HUDEP-2 (cell line): ENCODE measurements at regions not wholly inside any gene's neighbourhood (a gene's known extent, or its start where the extent isn't known, plus 50 kb on each side); places are given as distances from the start of the nearest gene placed in this dataset.

Source experiments
- DNase-seq, 76 experiments: peaks; one replicate each; lab custom pipeline; 2025; ENCODE audit not compliant: unreplicated experiment in 76 of 76; lab: John Stamatoyannopoulos, UW

DNA sequence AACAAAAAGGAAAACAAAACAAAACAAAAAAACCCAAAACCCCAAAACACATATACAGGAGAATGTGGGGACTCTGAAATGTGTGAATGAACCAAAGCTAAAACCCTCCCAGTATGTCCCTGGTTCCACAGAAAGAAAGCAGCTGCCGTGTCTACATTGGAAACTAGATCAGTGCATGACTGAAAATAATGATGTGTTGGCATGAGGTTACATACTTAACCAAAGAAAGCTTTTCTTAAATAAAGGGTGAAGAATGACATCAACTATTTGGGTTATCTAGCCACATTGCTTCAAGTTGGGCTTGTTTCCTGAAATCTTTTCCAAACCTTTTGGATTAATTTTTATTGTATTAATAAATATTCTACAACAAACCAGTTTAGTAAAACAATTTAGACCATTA, 91.9 kb upstream of the FN1 start:
- no peak for DNase-seq

DNA sequence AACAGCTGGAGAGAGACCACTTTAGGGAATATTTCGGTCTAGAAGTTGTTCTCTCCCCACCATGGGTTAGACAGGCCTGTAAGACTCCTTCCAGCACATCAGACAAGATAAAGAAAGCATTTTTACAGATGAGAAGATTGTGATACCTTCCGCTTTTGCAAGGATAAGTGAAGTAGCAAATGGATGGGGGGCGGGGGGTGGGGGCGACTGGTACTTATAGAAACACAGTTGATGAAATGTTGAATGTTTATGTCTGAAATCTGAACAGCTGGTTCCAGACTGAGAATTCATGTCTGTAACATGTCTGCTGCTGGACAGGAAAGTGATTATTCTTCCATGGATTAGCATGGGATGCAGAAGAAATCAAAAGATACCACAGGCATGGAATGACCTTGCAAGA, 90.5 kb upstream of the FN1 start:
- no peak for DNase-seq

DNA sequence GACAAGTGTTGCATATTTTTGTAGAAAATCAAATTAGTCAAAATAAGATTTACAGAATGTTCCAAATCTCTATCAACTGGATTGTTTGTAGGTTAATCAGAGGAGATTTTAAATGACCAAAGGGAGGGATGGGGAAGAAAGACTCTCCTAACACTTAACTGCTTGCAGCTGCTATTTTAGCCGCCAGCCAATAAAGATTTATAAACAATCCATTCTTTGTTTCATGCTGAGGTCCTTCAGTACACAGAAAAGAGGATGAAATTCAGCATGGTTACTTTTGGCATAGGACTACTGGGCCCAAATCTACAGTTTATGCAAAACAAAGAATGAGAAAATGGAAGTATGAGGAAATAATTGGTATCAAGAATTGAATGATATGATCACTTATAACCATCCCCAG, 86.4 kb upstream of the FN1 start:
- no peak for DNase-seq

DNA sequence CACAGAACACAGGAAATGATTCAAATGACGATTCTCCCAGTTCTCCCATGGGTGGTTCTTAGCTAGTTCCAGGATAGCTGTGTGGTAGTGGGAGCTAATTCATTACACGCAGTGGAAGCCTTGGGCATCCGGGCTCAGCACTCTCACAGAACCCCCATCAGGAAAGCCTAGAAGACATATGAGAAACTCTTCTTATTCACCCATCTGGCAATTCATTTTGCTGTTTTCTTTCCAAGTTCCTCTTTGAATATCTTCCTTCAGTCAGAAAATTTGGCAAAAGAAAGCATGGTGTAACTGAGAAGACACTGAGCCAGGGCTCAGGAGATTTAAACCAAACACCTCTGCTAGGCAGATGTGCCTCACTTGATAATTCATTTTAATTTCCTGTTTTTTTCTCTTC, 85.2 kb upstream of the FN1 start:
- no peak for DNase-seq

DNA sequence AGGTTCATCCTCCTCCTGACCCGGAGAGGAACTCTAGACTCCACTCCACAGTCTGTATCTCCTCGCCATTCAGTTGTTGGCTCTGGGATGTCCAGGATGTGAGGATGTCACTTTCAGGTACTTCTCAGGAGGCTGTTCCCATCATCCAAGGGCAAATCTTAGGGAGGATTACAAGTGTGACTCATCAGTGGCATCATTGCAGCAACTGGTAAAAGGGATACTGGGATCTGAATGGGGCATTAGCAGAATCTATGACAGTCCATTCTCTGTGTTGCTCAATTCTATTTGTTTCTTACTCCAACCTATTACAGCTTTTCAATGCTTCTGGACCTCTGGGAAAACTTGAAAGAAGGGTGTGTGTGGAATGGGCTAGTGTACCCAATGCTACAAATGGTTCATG, 81.5 kb upstream of the FN1 start:
- no peak for DNase-seq

DNA sequence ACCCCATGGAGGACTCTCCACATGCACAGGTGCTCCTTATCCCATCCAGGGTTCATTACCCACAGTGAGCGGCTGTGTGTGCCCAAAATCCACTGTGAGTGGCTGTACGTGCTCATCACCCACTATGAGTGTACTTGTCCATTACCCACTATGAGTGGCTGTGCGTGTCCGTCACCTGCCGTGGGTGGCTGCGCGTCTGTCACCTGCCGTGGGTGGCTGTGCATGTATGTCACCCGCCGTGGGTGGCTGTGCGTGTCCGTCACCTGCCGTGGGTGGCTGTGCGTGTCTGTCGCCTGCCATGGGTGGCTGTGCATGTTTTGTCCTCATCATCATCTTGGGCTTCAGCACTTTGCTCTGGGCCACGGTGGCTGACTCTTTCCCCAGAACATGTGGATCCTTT, 78.6 kb upstream of the FN1 start:
- no peak for DNase-seq

DNA sequence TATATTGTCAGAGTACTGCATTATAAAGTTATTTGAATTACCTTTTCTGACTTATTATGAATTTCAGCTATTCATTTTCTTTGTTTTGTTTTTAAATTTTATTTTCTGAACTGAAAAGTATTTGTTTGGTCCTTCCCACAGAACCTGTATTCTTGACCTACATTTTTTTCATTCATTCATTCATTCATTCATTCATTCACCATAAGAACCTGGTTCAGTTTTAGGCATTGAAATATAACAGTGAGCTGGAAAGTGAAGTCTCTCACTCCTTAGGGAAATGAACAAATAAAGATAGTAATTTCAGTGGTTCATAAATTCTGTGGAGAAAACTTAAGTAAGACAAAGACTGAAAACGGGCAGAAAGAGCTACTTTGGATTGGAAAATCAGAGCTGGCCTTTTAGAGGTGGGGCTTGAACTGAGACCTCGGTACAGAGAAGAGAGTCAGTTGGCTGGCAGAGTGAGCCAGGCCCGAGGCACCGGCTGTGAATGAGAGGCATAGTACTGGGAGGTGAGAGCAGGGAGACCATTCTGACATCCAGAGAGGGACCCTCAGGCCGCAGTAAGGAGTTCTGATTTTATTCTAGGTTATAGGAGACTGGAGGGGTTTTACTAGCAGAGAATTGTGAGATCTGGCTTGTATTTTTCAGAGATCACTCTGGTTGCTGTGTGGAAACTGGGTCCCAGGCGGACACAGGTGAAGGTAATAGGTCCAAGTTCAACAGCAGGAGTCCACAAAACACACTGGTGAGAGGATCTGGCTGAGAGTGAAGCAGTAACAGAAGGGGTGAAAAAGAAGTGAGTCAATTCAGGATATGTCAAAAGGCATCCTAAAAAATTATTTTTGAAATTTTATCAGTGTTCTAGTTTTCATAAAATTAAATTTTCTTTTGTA, 75.8 kb upstream of the FN1 start:
- DNase-seq = no peak

DNA sequence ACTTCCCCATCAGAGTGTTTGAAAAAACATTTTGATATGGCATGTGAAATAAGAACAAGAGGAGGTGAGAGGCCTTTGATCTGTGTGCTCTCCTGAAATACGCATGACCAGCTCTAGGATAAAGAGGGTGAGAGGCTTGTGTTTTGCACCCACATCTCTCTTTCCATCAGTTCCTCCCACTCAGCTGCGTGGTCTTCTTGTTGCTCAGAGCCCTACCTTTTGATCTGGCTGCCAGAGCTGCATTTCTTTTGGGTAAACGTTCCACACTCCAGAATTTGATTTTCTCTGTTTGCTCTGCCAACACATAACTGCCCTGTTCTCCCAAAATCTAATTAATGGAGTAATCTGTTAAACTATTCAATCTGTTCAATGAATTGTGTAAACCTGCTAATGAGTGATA, 72.0 kb upstream of the FN1 start:
- DNase-seq = no peak

DNA sequence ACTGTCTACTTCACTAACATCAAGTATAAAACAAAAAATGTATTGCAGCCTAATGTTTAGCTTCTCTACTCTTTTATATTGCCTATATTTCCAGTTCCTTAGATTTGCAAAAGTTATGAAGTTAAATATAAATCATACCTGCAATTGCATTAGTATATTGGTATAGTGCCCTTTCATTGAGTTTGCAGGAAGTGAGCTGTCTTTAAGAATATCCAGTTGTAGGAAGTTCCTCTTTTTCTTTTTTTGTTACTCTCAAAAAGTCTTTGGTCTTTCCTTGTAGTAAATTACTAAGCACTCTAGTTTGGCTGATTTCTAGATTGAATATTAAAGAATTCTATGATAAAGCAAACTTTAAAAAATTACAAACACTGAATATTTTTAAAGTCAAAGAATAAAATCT, 71.3 kb upstream of the FN1 start:
- no peak for DNase-seq

DNA sequence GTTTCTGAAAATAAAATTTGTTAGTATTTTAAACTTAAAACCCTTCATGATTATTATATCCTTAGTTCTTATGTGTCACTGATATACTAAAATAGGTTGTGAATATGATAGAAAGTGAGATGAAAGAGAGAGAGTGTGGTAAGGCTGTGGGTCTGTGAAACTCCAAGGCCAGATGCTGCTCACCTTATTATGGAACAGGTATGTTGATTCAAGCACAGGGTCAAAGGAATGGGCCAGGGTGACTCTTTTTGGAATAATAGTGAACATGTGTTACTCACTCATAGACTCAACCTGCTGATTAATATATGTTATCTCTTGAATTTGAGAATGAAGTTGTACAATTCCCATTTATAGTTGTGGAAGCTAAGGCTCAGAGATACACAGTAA, 70.7 kb upstream of the FN1 start:
- DNase-seq = no peak

DNA sequence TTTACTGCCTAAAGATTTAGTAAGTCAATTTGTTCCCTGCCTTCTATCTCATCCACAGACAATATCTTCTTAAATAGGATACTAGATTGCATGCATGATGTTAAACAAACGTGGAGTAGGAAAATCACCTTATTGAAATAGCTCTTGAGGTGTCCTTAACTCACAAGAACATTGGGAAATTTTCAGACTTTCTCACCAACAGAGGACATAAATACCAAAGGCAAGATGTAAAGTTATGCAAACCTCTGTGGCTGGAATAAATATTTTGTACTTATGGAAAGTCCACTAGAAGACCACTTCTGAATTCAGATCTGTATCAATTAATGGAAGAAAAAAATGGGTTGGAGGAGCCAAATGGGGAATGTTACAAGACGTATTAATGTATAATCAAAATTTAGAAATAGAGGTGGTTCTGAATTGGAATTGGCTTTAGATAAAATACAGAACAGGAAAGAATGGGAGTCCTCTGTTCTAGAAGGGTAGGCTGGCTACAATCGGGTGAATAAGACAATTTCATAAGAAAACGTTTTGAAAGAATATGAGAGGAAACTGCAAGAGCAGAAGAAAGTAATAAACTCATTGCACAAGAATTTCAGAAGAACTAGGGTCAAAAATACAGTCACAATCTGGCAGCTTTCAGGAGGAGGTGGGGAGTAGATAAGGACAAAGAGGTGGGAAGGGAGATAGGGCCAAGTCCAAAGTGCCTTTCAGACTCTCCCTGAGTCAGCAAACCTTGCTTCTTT, 69.3 kb upstream of the FN1 start:
- DNase-seq = peak in 6 of 76 experiments; percentile 0 to 14 (median 3)

DNA sequence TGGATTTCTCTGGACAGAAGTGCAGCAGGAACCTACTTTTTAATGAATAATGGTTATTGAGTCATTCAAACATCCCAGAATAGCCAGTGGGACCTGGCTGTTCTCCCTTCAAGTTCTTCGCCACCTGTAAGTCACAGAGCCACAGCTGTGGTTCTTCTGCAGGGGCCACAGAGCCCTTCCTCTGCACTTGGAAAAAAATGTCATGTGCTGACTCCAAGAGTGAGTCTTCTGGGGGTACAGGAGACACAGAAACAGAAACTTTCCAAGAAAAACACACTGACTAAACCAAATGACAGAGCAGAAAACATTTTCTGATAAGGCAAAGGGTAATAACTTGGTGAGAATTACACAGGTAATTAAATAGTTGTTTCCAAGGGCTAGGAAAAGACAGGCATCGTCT, 68.7 kb upstream of the FN1 start:
- no peak for DNase-seq

DNA sequence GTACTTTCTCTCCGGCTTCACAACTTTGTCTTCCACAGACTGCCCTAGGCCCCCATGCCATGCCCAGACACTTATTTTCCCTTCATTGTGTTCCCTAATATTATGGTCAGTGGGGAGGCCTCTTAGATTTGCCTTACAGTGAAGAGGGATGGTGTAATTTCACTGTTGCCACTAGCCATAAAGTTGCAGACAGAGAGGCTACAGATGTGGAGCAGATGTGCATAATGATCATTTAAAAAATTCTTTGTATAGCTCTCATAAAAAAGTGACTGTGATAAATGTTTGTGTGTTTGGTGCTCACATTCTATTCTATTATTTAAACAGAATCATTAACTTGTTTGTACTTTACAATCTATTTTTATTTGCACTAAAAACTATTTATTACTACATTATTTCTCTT, 67.5 kb upstream of the FN1 start:
- DNase-seq = no peak

DNA sequence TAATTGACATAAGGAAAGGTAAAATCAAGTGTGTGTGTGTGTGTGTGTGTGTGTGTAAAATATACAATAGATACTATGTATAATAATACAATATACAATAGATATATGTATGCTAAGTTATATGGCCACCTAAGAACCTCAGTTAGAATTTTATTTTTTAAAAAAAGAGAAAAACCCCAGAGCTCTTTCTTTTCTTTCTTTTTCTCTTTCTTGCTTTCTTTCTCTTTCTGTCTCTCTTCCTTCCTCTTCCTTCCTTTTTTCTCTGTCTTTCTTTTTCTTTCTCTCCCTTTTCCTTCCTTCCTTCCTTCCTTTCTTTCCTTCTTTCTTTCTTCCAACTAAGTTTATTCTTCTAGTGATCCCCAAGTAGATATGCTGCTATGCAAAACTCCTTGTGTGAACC, 64.6 kb upstream of the FN1 start:
- DNase-seq = no peak

DNA sequence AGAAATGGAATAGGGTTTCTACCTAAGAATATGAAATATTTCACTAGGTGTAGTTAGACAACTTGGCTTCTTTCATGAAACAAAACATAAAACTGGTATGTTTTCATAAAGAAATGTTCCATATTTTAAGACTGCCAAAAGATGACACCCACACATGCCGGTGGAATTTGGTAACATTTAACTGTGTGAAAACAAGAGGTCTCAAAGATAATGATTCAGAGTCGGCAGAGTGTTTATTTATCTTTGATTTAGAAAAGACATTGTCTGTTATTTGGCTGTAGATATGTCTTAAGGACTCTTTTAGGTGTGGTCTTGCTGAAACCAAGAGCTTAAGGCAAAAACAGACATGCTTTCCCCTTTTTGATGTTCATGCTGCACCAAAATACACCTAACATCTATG, 63.5 kb upstream of the FN1 start:
- no peak for DNase-seq

DNA sequence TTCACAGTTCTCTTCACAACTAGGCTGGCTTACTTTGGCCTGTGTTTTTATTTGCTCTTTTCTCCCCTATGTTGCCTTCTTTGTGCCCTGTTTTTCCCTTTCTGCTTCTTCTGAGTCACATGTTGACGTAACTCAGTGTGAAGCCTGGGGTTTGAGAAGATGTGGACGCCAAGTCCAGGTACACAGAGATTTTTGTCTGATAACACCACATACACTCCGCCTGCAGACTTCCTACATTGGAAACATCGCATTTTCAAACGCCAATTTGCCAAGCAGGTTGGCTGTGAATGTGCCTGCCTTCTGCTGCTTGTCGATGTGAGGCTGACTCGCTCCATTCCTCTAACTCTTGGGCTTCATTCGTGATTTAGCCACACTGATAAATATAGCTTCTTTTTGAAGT, 62.6 kb upstream of the FN1 start:
- DNase-seq = no peak

DNA sequence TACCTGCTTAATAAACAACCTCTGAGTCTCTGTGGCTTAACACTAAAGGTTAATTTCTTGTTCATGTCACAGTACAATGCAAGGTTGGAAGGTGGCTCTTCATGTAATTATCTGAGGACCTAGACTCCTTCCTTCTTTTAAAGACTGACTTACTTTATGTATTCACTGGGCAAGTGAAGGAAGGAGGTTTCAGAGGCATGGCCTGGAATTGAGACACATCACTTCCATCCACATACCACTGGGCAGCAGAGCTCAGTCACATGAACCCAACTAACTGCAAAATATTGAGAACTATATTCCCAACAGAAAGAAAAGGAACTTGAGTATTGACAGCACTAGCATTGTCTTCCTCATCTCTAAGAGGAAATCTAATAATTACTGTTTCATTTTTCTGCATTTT, 57.5 kb upstream of the FN1 start:
- DNase-seq = no peak

DNA sequence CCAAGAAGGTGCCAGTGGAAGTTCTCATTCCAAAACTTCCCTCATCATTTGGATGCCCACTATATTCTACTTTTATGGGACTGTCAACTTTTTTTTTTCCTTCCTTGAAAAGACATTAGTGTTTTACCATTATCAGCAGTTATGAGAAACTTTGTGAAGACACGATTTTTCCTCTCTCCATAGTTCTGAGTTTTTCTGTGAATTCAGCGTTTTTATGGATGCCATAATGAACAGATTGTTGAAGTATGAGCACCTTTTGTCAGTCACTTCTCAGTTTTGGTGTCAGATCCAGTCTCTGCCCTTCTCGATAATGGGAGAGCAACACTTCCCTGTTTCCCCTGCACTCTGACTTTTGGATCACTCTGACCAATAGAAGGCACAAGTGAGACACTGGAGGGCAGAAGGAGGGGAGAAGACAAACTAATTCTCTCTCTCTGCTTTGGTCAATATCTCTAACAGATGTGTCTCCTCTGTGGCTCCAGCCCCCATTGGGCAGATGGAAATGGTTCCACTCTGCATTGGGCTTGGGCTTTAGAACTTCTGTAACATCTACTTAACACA, 53.5 kb upstream of the FN1 start:
- DNase-seq = no peak

DNA sequence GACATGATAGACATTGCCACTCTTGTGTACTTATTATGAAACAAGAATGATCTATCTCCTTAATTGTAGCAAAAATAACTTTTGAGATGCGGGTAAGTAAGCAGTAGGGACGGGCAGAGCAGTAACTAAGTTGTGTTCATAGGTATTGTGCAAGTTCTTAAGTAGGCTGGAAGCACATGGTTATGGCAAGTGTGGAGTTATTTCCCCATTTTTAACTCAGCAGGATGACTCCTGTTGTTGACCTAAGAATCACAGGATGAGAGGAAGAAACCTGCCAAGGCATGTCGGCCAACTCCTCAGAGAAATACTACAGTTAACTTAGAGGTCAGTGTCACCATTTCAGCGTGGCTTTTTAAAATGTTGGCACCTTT, 51.1 kb upstream of the FN1 start:
- no peak for DNase-seq

DNA sequence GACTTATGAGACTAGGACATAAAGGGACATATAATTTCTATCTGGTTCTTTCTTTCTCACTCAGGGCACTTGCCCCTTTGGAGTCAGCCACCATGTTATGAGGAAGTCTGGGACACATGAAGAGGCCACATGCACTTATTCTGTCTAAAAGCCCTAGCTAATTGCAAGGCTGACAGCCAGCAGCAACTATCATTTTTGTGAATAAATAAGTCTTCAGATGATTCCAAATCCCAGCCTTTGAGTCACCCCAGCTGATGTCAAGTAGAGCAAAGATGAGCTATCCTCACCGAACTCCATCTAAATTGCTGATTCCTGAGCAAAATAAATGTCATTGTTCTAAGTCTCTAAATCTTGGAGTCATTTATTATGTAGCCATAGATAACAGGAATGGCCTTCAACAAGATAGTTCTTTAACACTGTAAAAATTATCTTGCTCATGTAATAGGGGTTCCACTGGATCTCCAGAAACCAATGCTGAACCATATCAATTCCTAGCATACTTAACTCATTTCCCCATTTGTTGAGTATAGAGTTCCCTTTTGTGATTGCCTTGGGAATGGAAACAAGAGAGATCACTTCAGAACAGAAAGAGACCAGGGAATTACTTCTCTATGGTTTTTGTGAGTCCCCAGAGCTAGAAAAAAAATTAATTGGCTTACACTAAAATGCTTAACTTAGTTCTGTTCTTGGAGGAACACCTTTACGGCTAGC, 50.6 kb upstream of the FN1 start:
- DNase-seq = no peak
